GM20000 (cell line): ENCODE measurements at regions not wholly inside any gene's neighbourhood (a gene's known extent, or its start where the extent isn't known, plus 50 kb on each side); places are given as distances from the start of the nearest gene placed in this dataset.

Experiments used
- DNase-seq: peaks from one replicate; pipeline ENCODE4 v3.0.0; 2012; ENCODE audit warnings: low spot score
- TF ChIP-seq, protein P1 (sequence below): IDR thresholded peaks from 2 replicates; pipeline ENCODE4 v1.5.1; 2012; ENCODE audit warnings: mild to moderate bottlenecking, control low read depth; ENCODE audit errors: extremely low read depth, missing control alignments

DNA sequence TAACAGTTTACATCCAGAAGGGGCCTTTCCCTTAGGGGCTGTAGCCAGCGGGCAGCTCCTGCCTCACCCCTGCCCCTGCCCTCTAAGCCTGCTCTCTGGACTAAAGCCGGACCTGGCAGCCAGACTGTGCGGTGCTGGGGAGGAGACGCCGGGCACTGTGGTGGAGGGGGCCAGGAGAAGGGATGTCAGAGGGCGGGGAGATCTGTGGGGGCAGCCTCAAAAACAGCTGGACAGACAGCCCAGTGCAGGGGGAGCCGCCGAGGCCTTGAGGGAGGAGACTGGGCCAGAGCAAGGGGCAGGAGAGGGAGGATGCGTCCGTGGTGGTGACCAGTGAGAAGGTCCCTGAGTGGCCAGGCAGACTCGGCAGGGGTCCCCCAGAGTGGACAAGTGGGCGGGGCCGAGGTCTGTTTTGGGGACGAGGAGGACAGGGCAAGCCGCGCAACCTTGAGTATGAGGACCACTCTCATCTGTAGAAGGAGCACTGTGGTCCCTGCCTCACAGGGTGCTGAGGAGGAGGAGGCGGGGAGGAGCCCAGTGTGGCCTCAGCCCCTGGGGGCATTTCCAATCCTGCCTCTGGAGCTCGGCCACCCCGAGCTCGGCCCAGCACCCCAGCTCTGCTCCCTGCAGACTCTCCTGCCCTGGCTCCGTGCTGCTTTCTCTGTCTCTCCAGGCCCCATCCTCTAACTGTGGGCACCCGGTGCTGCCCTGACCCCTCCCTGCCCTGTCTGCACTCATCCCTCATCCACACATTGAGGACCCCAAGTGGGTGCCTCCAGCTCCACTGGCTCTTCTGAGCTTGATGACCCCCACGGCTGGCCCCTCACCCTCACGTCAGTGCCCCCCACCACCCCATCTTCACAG is 59.2 kb upstream of the NKX1-1 start:
- TF ChIP-seq, protein P1, sequence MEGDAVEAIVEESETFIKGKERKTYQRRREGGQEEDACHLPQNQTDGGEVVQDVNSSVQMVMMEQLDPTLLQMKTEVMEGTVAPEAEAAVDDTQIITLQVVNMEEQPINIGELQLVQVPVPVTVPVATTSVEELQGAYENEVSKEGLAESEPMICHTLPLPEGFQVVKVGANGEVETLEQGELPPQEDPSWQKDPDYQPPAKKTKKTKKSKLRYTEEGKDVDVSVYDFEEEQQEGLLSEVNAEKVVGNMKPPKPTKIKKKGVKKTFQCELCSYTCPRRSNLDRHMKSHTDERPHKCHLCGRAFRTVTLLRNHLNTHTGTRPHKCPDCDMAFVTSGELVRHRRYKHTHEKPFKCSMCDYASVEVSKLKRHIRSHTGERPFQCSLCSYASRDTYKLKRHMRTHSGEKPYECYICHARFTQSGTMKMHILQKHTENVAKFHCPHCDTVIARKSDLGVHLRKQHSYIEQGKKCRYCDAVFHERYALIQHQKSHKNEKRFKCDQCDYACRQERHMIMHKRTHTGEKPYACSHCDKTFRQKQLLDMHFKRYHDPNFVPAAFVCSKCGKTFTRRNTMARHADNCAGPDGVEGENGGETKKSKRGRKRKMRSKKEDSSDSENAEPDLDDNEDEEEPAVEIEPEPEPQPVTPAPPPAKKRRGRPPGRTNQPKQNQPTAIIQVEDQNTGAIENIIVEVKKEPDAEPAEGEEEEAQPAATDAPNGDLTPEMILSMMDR, result no peak
- no peak for DNase-seq

DNA sequence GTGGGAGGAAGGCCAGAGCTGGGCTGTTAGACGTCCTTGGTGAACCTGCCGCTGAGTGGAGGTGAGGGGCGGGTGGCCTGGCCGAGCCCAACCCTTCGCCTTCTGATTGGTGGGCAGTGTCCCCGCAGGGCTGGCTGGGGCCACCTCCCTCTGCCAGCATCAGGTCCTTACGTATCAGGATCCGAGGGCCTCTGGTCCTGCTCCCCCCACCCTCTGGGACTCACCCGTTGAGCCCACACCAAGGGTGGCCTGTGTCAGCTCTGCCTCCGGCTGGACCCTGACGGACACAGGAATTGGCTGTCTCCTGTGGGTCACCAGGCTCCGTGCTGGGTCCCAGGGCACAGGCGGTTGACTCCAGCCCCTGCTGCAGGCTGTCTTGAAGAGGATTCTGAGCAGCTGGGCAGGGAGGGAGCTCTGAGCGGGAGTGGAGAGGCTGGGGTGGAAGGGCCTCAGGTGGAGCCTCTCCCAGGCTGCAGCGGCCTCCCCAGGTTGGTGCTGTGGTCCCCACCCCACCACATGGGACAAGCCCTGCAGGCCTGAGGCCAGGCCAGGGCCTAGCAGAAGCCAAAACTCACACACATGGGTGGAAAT is 58.4 kb upstream of the NKX1-1 start:
- DNase-seq, result no peak
- TF ChIP-seq, protein P1, result no peak

DNA sequence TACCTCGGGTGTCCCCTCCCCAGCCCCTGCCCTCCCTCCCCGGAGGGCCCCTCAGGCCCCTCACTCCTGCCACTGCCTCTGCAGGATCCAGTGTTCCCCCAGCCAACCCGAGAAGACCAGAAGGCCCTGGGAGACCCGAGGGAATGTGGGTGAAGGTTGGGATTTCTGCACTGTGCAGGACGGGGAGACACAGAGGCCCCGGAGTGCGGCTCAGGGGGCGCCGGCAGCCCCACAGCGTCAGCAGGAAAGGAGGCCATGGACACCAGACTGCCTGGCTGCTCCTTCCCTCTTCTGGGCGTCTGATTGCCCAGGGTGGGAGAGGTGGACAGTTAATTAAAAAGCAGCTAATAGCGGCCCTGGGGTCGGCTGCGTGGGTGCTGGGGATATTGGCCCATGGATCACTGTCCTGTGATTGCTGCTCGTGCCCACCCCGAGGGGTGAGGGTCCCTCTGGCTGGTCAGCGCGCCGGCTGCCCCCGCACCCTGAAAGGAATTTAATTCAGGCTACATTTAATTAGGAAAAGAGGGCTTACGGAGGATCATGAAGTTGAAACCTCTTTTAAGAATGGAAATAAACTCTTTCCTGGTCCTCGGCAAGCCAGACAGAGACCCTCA is 57.8 kb upstream of the NKX1-1 start:
- no peak for DNase-seq
- TF ChIP-seq, protein P1, result no peak

DNA sequence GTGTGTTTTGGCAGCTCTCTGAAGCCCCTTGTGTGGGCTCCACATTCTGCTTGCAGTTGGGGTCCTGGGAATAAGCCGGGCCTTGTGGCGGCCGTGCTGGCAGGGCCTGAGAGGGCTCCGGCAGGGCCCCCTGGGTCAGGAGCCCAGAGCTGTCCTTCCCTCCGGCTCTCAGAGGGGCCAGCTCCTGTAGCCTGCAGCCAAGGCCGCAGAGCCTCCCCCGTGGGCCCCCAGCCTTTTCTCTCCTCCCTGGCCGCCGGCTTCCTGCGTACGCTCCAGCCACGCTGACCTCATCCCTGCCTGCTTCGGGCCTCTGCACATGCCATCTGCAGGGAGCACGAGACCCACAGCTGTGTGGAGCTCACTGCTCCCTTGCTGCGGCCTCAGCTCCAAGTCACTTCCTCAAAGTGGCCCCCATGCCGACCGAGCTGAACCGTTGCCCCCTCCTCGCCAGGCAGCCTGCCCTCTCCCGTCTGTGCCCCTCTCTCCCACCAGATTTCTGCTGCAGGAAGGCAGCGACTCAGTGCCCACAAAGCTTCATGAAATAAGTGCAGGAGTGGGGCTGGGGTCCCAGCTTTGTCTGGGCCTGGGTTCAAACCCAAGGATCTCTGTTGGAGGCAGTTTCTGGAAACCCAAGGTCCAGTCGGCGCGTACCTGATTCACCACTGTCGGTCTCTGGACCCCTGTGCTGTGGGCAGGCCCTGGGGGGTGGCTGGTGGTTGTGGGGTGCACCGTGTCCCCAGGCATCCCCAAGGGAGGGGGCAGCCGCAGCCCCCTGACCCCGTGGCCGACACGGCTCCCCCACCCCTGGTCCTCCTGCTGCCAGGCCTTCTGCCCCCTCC is 57.1 kb upstream of the NKX1-1 start:
- TF ChIP-seq, protein P1, result no peak
- DNase-seq, result no peak

DNA sequence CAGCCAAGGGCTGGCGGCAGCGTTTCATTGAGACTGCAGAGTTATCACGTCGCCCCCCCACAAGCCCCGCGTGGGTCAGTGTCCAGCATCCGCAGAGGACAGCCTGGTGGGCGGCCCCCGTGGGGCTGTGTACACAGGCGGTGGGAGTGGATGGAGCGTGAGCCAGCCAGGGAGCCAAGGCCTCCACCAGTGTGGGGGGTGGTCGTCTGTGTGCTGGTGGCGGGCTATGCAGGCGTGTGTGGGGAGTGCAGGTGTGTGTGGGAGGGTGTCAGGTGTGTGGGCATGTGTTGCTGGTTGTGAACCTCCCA is 56.5 kb upstream of the NKX1-1 start:
- TF ChIP-seq, protein P1, result no peak

DNA sequence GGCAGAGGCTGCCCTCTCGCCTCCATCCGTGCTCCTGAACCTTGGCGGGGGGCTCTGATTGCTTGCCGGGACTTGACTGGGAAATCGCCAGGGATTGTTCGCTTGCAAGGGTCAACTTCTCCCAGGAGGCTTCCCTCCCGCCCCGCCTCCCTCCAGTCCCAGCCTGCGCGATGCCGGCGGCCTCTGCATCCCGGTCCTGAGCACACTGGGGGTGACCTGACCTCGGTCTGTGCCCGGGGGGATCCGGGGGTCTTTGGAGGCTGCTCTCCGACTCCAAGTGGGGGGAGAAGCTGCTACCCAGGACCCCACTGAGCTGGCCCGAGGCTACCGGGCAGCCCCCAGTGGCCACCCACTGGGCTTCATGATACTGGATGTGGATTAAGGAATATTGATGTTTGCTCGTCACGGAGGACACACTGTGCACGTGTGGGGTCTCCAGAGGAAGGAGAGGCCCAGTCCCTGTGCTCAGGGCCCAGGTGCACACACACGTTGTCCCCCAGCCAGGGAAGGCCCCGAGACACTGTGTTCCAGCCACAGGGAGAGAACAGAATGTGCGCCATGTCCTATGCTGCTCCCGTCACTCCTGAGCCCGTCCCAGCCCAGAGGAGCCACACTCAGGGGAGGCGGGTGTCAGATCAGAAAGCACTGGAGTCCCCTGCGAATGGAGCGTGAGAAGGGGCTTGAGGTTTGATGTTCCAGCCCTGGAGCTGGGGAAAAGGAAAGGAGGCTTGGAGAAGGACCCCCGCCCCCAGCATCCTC is 55.9 kb upstream of the NKX1-1 start:
- no peak for DNase-seq
- TF ChIP-seq, protein P1, result no peak

More for the DNA sequence above, 56.5 kb upstream of the NKX1-1 start:
- DNase-seq, result no peak
